Posterior vena cava (tissue), 2 donors: ENCODE measurements at regions not wholly inside any gene's neighbourhood (a gene's known extent, or its start where the extent isn't known, plus 50 kb on each side); places are given as distances from the start of the nearest gene placed in this dataset.

ENCODE experiments used
- DNase-seq: peaks from one replicate; pipeline ENCODE4 v3.0.0-alpha.2; 2020; ENCODE audit warnings: low spot score
- intact Hi-C, 2 donors: fragments of 100-400 bp; cut with DNase I; formaldehyde crosslinking; loops; one replicate each; pipeline versions ENCODE4 v1.14.1 to v1.14.2; 2022 to 2023
- donor health status: DM: yes; HTN: yes; CAD: no.
- donor health status: DM: yes; HTN: yes; CAD: no.

DNA sequence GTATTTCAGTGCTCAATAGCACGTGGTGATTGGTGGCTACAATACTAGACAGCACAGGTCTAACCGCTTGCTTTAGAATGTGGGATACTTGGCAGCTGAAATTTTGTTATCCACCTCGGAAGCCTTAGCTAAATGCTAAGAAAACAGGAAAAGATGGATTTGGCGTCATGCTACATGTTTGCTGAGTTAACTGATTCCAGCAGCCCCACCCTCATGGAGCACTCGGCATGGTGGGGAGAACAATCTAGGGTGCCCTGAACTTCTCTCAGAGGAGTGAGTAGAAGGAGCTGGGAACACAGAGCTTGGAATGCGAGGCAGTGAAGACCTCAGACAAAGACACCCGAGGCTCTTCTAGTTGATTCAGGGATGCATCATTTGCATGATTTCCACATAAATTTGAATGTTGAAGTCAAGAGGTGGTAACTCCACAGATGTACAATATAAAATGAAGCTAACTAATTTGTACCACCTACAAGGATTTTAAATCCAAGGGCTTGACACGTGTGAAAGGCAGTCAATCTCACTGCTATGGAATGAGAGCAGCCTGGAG is 145.1 kb upstream of the FSTL4 start:
- intact Hi-C loops, result no loop called here
- no peak for DNase-seq

DNA sequence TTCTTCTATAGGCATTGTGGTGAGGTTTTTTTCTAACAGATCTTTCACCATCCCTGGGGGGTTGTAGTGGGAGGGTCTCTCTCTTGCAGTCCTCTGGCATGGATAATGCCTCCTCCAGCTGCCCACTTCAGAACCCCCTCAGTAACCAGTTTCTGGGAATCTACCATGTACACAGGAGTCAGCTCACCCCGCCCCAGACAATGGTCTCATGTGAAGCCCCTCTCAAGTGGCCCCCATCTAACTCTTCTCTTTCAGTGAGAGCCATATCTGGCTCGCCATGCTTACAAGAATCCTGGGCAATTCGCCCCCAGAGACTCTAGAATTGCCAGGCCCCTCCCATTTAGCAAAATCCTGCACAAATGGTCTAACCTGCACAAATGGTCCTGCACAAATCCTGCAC is 144.4 kb upstream of the FSTL4 start:
- DNase-seq, result no peak
- intact Hi-C loops, result no loop called here

DNA sequence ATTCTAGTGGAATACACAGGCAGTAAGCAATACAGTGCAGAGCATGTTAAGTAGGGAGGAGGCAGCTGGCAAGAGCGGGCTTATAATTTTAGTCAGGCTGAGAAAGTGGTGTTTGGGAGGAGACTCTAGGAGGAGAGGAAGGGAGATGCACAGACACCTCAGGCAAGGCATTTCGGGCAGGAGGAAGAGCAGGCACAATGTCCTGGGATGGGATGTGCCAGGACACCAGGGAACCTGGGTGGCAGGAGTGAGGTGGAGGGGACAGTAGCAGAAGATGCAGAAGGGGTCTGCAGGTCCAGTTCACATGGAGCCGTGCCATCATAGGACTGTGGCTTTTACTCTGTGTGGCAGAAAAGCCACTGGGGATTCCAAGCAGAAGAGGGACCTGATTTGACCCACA is 143.7 kb upstream of the FSTL4 start:
- intact Hi-C loops, result no loop called here
- DNase-seq, result no peak

DNA sequence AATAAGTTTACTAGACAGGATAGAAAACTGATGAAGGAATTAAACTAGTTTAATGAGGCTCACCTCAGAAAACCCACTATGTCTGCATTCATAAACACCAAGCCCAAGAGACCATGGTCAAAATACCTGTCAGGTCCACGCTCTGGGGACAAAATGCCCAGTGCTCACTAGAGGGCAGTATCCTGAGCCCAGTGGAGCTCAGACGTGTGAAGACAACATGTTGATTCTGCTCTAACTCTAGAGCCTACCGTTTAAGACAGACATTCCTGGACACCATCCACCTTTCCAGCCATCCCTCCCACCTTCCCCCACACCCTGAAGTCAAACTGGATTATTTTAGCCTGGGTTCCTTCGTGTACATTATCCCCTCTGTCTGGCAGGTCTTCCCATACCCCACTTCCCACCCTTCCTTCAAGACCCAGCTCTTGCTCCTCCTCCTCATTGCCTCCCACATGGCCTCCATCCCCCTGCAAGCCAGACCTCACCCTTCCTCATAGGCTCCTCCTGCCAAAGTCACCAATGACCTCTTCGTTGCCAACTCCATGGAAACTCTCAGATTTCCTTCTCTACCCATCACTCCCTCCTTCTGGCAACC is 142.3 kb upstream of the FSTL4 start:
- intact Hi-C loops, result no loop called here
- DNase-seq, result no peak

DNA sequence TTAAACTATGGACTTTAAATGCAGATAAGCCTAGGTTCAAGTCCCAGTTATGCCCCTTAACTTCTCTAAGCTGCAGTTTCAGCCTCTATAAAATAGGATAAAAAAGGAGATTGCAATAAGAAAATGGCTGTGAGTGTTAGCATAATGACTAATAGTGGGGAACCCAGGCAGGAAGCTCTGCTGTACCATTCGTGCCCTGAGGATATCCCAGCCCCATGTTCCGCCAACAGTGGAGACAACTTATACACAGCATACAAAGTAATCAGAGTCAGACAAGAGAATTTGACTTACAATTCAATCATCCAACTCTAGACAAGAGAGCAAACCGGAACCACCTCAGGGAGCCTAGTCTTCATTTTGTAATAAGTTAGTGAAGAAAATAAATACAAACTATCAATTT is 141.5 kb upstream of the FSTL4 start:
- no peak for DNase-seq
- intact Hi-C loops, result no loop called here

DNA sequence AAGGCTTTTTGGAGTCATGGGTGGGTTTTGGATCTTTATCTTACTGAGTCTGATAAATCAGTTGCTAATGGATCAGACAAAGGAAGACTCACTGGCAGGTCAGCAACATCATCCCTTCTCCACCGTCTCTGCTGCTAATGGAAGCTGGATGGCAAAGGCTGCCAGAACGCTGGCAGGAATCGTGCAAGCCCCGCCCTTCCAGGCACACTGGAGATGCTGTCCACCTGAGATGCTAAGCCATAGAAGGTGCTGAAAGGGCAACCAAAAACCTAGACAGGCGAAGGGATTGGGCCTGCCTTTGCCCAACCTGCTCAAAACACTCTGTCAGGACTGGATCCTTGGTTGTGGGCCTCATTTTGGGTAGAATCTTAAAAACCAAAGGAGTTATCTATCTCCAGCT is 139.5 kb upstream of the FSTL4 start:
- no peak for DNase-seq
- intact Hi-C loops, result no loop called here

DNA sequence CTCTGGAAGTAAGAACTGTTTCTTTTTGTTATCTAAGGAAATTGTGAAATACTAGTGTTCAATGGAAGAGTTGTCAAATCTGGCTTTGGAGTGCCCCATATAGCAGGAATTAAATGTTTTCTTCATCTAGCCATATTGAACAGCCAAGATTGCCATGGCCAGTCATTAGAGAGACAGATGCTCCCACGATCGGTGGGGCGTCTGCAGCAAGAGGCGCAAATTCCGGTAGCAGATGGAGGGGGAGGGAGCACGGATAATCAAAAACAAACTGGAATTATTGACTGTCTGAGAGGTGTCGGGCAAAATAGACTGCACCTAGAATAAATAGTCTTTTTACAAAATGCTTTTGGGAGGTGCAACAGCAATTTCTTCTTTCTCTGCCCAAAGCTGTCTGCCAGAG is 139.1 kb upstream of the FSTL4 start:
- intact Hi-C loops, result no loop called here

DNA sequence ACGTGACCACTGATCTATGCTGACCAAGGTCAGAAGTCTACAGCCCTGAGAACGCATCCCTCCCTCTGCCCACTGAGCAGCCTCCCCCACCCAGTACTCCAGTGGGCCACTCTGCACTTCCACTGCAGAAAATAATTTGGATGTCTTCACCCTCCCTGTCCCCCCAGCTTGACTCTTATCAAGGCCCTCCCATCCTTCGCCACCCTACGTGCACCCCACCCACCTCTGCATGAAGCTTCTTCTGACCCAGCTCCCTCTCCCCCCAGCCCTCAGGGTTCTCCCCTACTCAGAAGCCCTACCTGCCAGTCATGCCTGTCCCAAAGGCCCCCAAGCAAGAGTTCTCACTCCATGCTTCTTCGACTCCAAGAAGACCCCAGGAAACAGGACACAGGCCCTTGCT is 138.5 kb upstream of the FSTL4 start:
- intact Hi-C loops, result no loop called here
- no peak for DNase-seq

More for the DNA sequence above, 139.1 kb upstream of the FSTL4 start:
- DNase-seq, result no peak

DNA sequence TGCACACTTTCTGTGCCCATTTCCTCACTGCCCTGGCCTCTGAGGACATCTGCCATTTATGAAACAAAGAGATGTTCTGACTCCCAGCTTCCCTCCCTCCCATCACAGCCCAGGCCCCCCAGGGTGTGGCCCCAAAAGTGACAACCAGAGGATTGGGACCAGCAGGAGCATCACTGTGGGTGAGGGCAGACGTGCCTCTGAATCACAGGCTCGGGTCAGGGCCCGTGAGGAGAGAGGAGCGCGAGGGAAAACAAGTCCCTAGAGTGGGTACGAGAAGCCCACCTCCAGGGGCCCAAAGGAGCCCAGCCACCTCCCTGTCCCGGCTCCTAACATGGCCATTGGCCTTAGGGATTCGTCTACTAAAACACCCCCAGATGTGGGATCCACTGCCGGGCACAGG is 138.0 kb upstream of the FSTL4 start:
- no peak for DNase-seq
- intact Hi-C loops, result no loop called here

DNA sequence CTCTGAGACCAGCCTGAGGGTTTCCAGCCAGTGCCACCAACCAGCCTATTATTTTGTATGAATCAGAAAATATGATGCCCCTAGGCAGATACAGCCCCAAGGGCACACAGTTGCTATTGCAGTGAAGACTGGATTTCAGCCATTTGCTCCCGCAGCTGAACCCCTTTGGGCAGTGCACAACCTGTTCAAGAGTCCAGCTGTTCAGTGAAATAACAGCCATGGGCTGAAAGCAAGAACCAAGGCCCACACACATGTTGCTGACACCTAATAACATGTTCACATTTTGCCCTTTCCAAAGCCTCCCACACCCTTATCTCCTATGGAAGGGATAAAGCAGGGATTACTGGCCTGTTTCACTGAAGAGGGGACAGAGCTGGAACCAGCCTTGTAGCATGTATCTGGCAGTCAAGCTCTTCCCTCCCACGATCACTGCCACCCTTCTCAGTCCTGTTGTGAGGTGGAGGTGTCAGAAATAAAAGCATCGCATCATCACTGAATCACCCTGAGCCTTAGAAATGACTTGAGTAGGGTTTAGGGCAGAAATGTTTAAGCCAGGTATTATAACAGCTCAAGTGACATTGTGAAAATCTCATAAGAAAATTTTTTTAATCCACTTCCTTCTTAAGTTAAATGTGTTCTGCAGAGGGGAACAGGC is 137.1 kb upstream of the FSTL4 start:
- intact Hi-C loops, result no loop called here
- no peak for DNase-seq

DNA sequence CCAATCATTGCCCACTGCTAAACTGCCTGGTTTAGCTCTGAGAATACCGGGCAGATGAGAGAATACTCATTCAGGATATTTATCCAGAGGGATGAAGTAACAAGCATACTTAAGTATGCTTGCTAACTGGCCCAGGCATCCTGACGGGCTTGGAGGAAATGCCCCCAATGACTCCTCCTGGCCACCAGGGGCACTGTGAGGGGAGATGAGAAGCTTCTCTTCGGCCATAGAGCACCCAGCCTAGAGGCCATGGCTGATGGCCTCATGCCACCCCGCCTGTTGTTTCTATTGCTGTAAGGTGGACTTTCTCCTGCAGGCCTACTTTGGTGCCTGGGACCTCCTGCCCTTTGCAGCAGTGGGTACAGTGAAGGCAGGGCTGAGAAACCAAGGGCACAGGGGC is 134.5 kb upstream of the FSTL4 start:
- DNase-seq, result no peak
- intact Hi-C loops, result no loop called here

DNA sequence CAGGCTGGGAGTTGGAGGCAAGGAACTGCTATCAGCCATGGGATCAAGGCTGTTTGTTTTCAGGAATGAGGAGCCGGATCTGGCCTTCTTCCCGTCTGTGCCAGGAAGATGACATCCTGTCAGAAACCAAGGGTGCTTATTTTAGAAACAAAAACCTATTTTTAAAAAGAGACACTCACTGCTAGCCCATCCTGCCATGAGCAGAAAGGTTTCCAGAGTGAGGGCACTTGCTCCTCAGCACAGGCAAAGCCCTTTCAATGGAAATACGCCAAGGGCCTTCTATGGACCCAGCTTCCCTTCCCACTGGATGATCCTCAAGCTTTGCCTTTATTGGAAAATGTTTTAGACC is 132.6 kb upstream of the FSTL4 start:
- DNase-seq, result no peak
- intact Hi-C loops, result no loop called here

DNA sequence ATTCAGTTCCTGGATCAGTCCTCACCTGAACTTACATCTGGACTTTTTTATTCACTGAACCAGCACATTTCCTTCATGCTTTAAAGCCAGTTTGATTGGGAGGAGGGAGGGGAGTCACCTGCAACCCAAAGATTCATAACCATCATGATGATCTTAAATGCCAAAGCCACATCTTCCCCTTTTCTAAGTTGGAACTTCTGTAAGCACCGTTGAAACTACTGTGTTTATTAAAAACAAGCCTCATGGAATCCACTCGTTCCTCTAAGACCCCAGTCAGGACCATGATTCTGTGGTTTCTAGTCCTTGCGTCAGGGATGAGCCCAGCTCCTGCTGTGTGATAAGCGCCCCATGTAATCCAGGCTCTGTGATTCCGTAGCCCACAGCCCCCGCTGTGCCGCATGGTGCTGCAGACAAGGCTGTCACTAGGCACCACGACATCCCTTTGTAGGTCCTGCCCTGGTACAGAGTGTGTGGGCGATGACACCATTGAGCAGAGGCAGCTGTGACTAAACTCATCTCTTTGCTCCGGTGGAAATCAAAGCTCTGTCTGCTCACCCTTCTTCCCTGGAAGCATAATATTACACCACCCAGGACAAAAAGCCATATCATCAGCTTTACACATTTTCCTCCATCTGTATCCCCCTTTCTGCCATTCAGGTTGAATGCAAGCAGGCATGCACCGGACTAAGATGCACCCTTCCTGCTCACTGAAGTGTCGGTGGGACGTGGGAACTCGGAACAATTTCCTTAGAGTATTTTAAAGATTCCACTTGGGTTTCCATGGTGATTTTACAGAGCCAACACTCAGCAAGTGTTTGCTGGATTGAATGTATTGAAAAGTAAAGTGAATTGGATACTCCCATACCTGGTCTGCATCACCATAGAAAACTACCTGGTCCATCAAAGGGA is 132.0 kb upstream of the FSTL4 start:
- intact Hi-C loops, result no loop called here
- DNase-seq, result no peak

DNA sequence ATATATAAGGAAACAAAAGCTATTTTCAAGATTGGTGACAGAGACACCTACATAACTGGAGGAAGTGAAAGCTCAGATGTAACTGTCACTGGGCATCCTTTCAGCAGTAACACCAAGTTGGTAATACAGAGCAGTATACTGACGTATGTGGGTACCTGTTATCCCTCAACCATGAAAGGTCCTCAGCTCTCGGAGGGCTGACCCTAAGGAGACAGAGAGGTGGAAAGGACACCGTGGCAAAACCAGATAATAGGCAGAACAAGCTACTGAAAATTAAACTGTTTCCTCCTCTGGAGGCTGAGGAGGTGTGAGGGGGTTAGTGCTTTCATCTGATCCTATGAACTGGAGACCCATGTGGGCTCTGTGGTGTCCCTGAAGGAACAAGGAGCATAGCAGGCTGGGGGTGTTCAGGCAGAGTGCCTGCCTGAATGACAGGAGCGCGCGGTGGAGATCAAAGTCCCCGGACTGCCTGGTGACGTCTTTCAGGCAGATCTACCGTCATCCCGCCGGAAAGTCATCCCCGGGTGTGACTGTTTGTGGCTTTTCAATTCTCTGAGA is 130.2 kb upstream of the FSTL4 start:
- no peak for DNase-seq
- intact Hi-C loops, result no loop called here

DNA sequence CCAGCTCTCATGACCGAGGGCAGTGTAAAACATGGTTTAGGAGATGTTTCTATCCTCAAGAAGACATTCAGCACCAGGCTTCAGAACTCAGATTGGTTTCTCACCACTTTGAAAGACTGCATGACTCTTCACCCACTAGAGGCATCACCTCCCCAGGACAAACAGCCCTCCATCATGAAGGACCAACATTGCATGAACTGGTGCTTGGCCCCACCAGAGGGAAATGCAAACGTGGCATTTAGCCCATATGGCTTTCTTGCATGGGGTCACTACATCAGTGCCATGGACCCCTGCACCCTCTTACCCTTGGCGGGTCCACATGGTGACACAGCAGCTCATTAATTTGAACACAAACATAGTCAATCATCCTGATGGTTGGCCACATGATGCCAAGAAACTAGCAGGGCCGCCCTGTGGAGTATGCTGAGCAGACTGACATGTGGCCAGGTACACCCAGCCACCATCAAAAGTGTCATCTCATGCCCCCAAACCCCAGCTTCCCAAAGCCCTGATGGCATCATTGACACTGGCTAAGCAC is 129.5 kb upstream of the FSTL4 start:
- DNase-seq, result no peak
- intact Hi-C loops, result no loop called here

DNA sequence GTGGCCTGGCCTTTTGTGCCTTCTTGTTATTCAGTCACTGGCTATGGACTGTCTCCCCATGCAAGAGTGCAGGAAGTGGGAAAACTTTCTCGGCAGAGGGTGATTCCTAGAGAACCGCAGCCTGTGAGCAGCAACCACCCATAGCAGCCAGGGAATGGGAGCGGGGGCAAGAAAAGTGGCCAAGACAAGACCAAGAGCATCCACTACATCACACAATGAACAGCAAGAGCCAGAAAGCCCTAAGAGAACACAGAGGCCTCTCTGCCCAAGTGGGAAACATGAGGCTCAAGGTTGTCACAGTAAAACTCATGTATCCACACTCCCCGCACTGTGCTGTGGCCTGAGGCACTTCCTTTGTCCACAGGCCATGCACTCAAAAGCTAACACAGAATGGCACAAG is 129.1 kb upstream of the FSTL4 start:
- DNase-seq, result no peak
- intact Hi-C loops, result no loop called here

DNA sequence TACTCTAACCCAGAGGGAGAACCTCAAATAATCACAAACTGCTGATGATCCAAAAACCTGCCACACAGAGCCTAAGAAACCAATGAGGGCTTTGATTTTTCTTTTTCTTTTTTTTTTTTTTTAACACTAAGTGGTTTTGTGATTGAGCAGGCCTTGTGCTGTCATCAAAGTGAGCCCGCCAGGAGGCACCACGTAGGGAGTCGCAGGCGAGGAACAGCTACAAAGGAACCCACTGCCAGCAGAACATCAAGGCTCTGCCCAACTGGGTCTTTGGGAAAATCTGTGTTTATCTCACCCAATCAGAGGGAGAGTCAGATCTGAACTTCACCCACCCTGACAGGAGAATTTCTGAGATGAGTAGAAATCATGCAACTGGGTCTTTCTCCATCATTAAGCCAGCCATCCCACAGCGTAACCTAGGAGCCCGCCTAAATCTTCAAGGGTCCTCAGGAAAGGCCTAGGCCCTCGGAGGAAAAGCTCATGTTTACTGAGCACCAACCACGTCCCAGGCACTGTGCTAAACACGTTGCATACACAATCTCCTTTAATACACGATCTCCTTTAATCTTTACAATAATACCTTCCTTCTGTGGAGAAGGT is 126.9 kb upstream of the FSTL4 start:
- intact Hi-C loops, result no loop called here
- no peak for DNase-seq

DNA sequence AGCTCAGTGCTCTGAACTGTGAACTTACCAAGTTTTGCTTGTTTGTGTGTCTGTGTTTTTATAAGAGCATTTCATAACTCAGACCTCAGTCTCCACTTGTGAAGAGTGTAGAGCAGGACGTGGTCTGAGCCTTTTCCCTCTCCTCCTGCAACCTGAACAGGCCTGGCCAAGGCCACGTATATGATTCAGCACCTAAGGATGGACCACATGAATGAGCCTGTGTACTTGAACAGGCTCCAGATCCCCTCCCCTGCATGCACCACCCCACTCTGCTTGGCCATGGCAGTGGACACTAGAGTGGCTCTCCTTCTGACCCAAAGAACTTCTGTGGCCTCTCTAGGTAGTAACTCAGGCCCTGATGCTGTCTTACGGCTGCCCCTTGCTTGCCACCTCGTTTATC is 125.9 kb upstream of the FSTL4 start:
- intact Hi-C loops, result no loop called here
- no peak for DNase-seq

DNA sequence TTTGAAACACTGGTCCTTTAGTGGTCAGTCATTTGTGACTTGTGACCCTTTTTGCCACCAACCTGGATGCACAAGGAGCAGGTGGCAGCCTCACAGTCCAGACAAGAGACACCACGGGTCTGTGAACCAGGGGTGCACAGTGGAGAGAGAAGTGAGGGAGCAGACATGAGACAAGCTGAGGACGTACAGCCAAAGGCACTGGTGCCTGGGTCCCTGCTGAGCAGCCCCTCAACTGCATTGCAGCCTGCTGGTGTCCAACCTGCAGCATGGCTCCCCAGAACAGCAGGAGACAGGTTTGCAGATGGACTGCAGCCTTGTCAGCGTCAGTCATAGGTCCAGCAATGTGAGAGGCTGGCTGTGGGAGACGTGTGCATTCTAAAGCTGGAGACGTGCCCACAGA is 124.2 kb upstream of the FSTL4 start:
- intact Hi-C loops, result no loop called here
- DNase-seq, result no peak

DNA sequence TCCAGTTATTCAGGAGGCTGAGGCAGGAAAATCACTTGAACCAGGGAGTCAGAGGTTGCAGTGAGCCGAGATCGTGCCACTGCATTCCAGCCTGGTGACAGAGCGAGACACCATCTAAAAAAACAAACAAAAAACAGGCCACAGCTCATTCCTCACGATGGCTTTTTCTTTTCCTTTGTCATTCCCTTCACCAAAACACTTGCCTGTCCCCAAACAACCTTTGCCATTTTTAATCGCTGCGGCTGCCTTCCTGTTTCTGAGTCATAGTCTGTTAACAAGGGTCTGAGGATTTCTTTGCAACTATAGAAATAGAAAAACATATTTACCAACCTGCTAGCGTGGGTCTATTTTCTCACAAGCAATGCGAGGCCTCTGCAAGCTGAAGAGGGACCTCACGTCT is 123.0 kb upstream of the FSTL4 start:
- intact Hi-C loops, result no loop called here
- no peak for DNase-seq
